Liver (tissue), 3 donors: ENCODE measurements at regions not wholly inside any gene's neighbourhood (a gene's known extent, or its start where the extent isn't known, plus 50 kb on each side); places are given as distances from the start of the nearest gene placed in this dataset.

Experiments
- ATF3 ChIP-seq: IDR thresholded peaks from 2 replicates; pipeline ENCODE4 v1.6.1; 2016; ENCODE audit warnings: antibody characterized with exemption
- CTCF ChIP-seq: fragments of 150-350 bp; IDR thresholded peaks from 2 replicates; pipeline ENCODE4 v1.5.1; 2017; ENCODE audit warnings: improper control_type of control experiment, low read depth, low read length; ENCODE audit not compliant: missing input control
- EGR1 ChIP-seq, 2 donors: IDR thresholded peaks; 2 replicates each; pipeline ENCODE4 v1.6.1; 2016 to 2018; ENCODE audit warnings: antibody characterized with exemption in 2 of 2, low read depth in 2 of 2
- FOXA1 ChIP-seq: IDR thresholded peaks from 2 replicates; pipeline ENCODE4 v1.6.1; 2016; ENCODE audit warnings: antibody characterized with exemption
- GABPA ChIP-seq, 2 donors: IDR thresholded peaks in 1 of 2; conservative IDR thresholded peaks in 1 of 2; 2 replicates each; pipeline ENCODE4 v1.6.1; 2016; ENCODE audit warnings: antibody characterized with exemption in 2 of 2, mild to moderate bottlenecking in 1 of 2, moderate library complexity in 1 of 2
- HNF4A ChIP-seq, 2 donors: conservative IDR thresholded peaks; 2 replicates each; pipeline ENCODE4 v1.6.1; 2016; ENCODE audit warnings: antibody characterized with exemption in 2 of 2, mild to moderate bottlenecking in 2 of 2
- JUND ChIP-seq, 2 donors: IDR thresholded peaks; 2 replicates each; pipeline ENCODE4 v1.6.1; 2016; ENCODE audit warnings: antibody characterized with exemption in 2 of 2
- MAX ChIP-seq: IDR thresholded peaks from 2 replicates; pipeline ENCODE4 v1.6.1; 2016; ENCODE audit warnings: antibody characterized with exemption
- REST ChIP-seq: IDR thresholded peaks from 2 replicates; pipeline ENCODE4 v1.6.1; 2016; ENCODE audit warnings: antibody characterized with exemption, mild to moderate bottlenecking
- SP1 ChIP-seq: IDR thresholded peaks from 2 replicates; pipeline ENCODE4 v1.6.1; 2018; ENCODE audit warnings: antibody characterized with exemption, mild to moderate bottlenecking
- TAF1 ChIP-seq: conservative IDR thresholded peaks from 2 replicates; pipeline ENCODE4 v1.6.1; 2016; ENCODE audit warnings: antibody characterized with exemption, mild to moderate bottlenecking
- YY1 ChIP-seq: IDR thresholded peaks from 2 replicates; pipeline ENCODE4 v1.6.1; 2016; ENCODE audit warnings: antibody characterized with exemption, mild to moderate bottlenecking
- donor health status: healthy.
- donor health status: healthy.

GRCh38 chr6:167548451-167548850, 223.6 kb downstream of the TTLL2 start:
- no peak for TF ChIP-seq CTCF
- TF ChIP-seq TAF1: no peak
- no peak for TF ChIP-seq ATF3
- no peak for TF ChIP-seq REST
- no peak for TF ChIP-seq EGR1 (IDR thresholded peaks at IDR 0.05; ENCODE audit: low read depth in 2 of 2)
- no peak for TF ChIP-seq JUND (IDR thresholded peaks at IDR 0.05)
- TF ChIP-seq FOXA1: no peak
- TF ChIP-seq SP1: no peak
- no peak for TF ChIP-seq GABPA (IDR thresholded peaks at IDR 0.05 in 1 of 2, conservative IDR thresholded peaks at IDR 0.05 in 1 of 2)
- TF ChIP-seq YY1: no peak
- no peak for TF ChIP-seq MAX
- no peak for TF ChIP-seq HNF4A (conservative IDR thresholded peaks at IDR 0.05)
